ENCODE measurements at regions not wholly inside any gene's neighbourhood (a gene's known extent, or its start where the extent isn't known, plus 50 kb on each side); places are given as distances from the start of the nearest gene placed in this dataset.

GRCh38 chr1:88009916-88010315, 674.2 kb upstream of the PKN2 start:
- no peak for DNase-seq

DNA sequence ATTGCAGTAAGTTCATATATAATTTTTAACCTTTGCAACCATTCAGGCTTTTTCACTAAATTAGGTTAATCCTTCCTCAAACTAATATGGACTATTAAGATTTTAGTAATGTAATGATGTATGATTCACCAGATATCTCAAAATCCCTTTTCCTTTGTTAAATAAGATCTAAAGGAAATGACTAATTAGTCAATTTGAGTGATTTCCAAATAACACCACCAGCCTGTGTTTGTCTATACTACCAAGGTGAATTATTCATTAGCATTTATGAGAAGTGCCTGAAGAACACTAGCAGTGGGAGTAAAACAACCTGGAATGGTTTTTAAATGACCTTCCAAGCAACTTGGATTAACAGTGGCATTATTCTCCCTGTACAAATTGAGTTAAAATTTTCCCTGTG, 670.6 kb upstream of the PKN2 start:
- no peak for DNase-seq

GRCh38 chr1:88014131-88014530, 669.9 kb upstream of the PKN2 start:
- no peak for DNase-seq

DNA sequence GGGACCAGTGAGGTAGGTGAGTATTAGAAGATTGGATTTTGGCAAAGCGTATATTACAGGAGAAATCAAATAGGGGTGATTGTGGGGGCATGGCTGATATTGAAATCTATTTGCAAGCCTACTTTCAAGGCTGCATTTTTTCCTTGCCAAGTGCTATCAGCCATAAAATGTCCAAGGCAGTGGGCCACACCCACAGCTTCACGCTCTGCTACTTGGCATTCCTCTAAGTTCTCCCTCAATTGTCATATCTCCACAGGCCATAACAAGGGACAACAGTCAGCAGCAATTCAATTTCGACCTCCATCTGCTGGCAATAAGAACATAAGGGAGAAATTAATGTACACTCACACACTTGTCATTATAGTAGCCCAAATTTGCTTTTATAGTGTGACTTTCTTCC, 667.1 kb upstream of the PKN2 start:
- no peak for DNase-seq

DNA sequence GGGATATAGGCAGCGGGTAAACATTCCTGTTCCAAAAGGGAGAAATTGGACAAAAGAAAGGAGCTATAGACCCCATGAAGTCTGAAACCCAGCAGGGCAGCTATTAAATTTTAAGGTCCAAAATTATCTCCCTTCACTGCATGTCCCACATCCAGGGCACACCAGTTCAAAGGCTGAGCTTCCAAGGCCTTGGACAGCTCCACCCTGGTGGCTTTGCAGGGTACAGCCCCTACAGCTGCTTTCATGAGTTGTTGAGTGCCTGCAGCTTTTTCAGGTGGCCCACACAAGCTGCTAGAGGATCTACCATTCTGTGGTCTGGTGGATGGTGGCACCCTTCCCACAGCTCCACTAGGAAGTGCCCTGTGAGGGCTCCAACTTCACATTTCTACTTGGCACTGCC, 662.5 kb upstream of the PKN2 start:
- DNase-seq: no peak

DNA sequence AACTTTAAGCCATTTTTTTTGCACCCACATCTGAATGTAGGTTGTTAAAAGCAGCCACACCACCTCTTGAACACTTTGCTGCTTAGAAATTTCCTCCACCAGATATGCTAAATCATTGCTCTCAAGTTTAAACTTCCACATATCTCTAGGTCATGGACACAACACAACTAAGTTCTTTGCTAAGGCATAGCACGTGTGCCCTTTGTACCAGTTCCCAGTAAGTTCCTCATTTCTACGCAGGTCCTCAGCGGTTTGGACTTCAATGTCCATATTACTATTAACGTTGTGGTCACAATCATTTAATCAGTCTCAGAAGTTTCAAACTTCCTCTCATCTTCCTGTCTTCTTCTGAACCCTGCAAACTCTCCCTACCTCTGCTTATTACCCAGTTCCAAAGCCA, 661.6 kb upstream of the PKN2 start:
- no peak for DNase-seq

GRCh38 chr1:88029142-88029541, 654.9 kb upstream of the PKN2 start:
- peak; percentile 6 for DNase-seq

- DNase-seq: no peak
Observed at GRCh38 chr1:88029899-88030298, 654.2 kb upstream of the PKN2 start.

DNA sequence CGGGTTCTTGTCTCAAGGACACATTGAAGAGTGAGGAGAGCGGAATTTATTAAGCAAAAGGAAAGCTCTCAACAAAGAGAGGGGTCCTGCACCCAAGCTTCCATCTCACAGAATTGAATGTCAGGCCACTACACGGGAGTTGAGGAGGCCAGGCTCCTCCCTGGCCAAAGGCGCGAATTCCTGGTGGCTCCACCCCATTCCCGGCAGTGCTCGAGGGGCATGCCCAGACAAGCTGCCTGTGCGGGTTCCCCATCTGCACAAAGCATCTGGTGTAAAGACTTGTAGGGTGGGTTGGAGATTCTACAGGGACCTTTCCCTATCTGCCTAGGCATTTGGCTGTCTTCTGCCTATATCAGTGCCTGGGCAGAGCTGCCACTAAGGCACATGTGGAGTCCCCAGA, 648.5 kb upstream of the PKN2 start:
- DNase-seq: no peak

- DNase-seq: no peak
Observed at GRCh38 chr1:88036345-88037014, 647.6 kb upstream of the PKN2 start.

DNA sequence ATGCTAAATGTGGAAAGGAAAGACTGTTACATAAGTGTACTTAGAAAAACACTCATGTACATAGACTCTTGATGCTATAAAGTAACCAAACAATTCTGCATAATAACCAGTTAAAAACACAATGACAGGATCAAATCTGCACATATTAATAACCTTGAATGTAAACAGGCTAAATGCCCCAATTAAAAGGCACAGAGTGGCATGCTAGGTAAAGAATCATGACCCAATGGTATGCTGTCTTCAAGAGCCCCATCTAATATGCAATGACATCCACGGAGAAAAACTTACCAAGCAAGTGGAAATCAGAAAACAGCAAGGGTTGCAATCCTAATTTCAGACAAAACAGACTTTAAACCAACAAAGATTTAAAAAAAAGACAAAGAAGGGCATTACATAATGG, 644.8 kb upstream of the PKN2 start:
- no peak for DNase-seq

GRCh38 chr1:88043834-88044233, 640.2 kb upstream of the PKN2 start:
- no peak for DNase-seq

DNA sequence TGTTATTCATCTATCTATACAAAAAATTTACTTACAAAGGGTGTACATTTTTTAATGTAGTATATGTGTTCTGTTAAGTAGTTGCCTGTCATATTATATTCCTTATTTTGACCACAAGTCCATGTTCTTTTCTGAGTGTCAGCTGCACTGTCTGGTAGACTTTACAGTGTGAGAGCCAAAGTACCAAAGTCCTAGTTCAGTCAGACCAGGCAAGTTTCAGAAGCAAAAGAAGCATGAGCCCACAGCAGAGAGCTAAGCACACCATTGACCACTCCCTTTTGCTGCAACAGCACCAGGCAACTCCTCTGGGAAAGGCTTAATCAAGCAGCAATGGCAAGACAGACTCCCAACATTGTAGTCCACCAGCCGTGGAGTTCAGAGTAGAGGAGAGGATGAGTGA, 631.9 kb upstream of the PKN2 start:
- DNase-seq: no peak

- DNase-seq: no peak
Observed at GRCh38 chr1:88053065-88053464, 631.0 kb upstream of the PKN2 start.

GRCh38 chr1:88056881-88057280, 627.2 kb upstream of the PKN2 start:
- DNase-seq: no peak

DNA sequence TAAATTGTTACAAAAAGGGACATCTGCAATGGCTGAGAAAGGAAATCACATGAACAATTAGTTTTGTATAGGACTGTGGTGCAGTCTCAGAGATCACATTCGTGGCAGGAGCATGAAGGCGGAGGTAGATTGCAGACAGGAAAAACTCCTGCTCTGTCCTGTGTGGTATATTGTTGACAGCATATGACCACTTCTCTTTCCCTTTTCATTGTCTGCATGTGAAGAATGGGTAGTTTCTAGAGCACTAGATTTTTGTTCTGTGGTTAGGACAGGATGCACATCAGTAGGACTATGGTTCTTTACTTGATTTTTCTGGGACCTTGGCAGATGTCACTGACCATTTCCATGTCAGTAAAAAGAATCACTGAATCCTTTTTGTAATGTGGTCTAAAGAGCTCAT, 625.9 kb upstream of the PKN2 start:
- no peak for DNase-seq

DNA sequence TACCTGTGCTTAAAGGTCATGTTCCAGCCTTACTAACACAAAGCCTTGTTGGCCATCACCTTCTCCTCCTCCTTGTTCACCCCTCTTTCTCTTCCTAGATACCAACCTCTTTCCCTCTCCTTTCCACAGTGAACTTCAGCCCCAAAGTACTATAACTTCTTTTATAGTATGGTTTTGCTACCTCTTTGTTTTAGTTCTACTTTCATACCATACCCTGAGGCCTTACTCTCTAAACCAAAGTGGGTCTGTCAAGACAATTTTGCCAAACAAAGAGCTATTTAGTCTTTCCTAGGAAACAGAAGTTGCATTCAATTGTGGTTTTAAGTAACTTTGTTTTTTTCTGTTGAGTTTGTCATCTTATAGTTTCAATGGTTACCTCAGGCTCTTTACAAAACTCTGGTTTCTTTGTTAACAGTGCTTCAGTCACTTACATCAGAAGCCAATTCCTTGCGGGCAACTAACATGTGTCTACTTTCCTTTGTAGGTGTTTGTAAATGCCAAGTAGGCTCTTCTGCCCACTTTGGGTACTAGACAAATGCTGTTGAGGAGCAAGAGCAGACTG, 623.9 kb upstream of the PKN2 start:
- DNase-seq: peak; percentile 32

DNA sequence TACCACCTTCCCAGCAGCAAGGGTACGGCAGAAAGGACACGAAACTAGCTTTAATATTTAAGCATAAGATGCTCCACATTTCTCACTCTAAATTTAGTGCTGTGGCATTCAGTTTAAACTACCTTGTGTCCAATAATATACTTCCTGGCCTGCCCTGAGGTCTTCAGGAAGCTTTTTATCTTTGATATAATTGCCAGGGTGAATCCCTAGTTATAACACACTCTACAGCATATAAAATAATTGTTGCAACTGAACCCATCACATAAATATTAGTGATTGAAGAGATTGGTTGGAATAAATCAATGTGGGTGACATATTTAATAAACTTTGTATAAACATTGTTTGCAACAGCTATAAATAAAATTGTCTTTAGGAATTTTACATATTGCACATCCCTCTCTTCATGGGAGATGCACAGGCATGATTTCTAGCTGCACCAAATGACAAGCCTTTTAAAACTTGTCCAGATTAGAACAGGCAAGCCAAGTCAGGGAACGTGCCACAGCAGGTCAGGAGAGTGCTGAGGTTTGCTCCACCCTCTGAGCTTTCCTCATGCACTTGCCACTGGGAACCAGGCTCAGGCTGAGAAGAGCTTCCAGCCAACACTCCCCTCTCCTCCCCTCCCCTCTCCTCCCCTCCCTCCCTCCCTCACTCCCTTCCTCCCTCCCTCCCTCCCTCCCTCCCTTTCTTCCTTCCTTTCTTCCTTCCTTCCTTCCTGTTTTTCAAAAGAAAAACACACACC, 623.2 kb upstream of the PKN2 start:
- peak; percentile 56 for DNase-seq

- DNase-seq: peak; percentile 47
Observed at GRCh38 chr1:88061492-88062177, 622.4 kb upstream of the PKN2 start.

GRCh38 chr1:88062650-88063153, 621.4 kb upstream of the PKN2 start:
- DNase-seq: no peak

- DNase-seq: no peak
Observed at GRCh38 chr1:88063605-88064004, 620.5 kb upstream of the PKN2 start.

DNA sequence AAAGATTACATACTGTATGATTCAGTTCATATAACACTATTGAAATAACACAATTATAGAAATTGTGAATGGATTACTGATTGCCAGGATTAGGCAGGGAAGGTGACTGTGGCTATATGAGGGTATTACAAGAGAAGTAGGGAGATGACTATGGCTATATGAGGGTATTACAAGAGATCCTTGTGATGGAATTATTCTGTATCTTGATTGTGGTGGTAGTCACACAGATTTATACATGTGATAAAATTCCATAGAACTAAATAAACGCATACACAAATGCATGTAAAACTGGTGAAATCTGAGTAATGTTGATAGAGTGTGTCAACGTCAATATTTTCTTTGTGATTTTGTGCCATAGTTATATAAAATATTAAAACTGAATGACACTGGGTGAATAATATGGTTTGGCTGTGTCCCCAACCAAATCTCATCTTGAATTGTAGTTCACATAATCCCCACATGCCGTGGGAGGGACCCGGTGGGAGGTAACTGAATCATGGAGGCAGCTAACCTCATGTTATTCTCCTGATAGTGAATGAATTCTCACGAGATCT, 615.6 kb upstream of the PKN2 start:
- no peak for DNase-seq

DNA sequence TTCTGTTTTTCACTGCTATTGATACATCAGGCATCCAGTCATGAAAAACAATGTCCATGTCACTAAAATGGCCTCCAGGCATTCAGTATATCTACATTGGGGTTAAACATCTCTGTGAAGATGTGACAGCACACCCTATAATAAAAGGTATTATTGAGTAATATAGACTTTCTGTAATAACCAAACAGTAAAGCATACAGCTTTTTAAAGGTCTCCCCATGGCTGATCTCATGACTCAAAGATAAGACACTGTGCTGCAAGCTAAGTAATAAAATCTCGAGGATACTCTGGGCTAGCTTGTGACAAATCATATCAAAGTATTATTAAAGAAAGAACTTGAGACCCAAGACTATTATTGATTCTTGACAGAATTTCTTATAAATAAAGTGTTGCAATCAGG, 613.1 kb upstream of the PKN2 start:
- DNase-seq: no peak

Measured in tongue (tissue), 1 donor.